ENCODE measurements at regions not wholly inside any gene's neighbourhood (a gene's known extent, or its start where the extent isn't known, plus 50 kb on each side); places are given as distances from the start of the nearest gene placed in this dataset.

- WGBS, 2 donors: 27 to 36% methylated on average over 2 of the region's 2 CpGs
- DNase-seq: no peak
- no peak overlapping the region for H3K27ac ChIP-seq
- no peak for TF ChIP-seq CTCF (IDR thresholded peaks at IDR 0.05)
- TF ChIP-seq POLR2A (IDR thresholded peaks at IDR 0.05): no peak
- intact Hi-C loops (cut with DNase I): no loop called here
- peaks cover 0 to 16% (median 0%) of the 10 kb centered on the region in 3 donors for H3K4me1 ChIP-seq
- H3K36me3 ChIP-seq: no peaks in the 10 kb centered on the region
- H3K27me3 ChIP-seq: no peaks in the 10 kb centered on the region
- H3K4me3 ChIP-seq: no peak overlapping the region
- H3K9me3 ChIP-seq: no peaks in the 10 kb centered on the region
Measured at GRCh38 chr13:72166102-72166650, 299.2 kb upstream of the DACH1 start.

GRCh38 chr13:72165276-72165675, 298.3 kb upstream of the DACH1 start:
- WGBS, 2 donors: 85 to 88% methylated on average over 1 of the region's 1 CpG
- no peak for DNase-seq

GRCh38 chr13:72164811-72165210, 297.8 kb upstream of the DACH1 start:
- Histone ChIP-seq H3K27me3 (no peaks in the 10 kb centered on the region), H3K4me3 (no peak overlapping the region), H3K9me3 (no peaks in the 10 kb centered on the region), H3K4me1 (peaks cover 0 to 16% (median 0%) of the 10 kb centered on the region in 3 donors), H3K27ac (no peak overlapping the region), H3K36me3 (no peaks in the 10 kb centered on the region)
- DNase-seq: no peak
- TF ChIP-seq CTCF (IDR thresholded peaks at IDR 0.05) (no peak), POLR2A (IDR thresholded peaks at IDR 0.05) (no peak)
- WGBS, 2 donors: 56 to 65% methylated on average over 1 of the region's 1 CpG
- intact Hi-C loops (cut with DNase I): no loop called here

More at GRCh38 chr13:72165276-72165675, 298.3 kb upstream of the DACH1 start:
- H3K27ac ChIP-seq: no peak overlapping the region
- no peaks in the 10 kb centered on the region for H3K36me3 ChIP-seq
- H3K9me3 ChIP-seq: no peaks in the 10 kb centered on the region
- intact Hi-C loops (cut with DNase I): no loop called here
- H3K4me3 ChIP-seq: no peak overlapping the region
- no peaks in the 10 kb centered on the region for H3K27me3 ChIP-seq
- peaks cover 0 to 16% (median 0%) of the 10 kb centered on the region in 3 donors for H3K4me1 ChIP-seq
- TF ChIP-seq POLR2A (IDR thresholded peaks at IDR 0.05) (no peak), CTCF (IDR thresholded peaks at IDR 0.05) (no peak)

- TF ChIP-seq POLR2A (IDR thresholded peaks at IDR 0.05): no peak
- TF ChIP-seq CTCF (IDR thresholded peaks at IDR 0.05): no peak
Measured at GRCh38 chr13:72163678-72164077, 296.7 kb upstream of the DACH1 start.

GRCh38 chr13:72160977-72161376, 294.0 kb upstream of the DACH1 start:
- intact Hi-C loops (cut with DNase I): no loop called here
- Histone ChIP-seq H3K9me3 (no peaks in the 10 kb centered on the region), H3K4me1 (peaks cover 0 to 9% (median 0%) of the 10 kb centered on the region in 3 donors), H3K27me3 (no peaks in the 10 kb centered on the region), H3K4me3 (no peak overlapping the region), H3K36me3 (no peaks in the 10 kb centered on the region), H3K27ac (no peak overlapping the region)
- no peak for DNase-seq
- TF ChIP-seq CTCF (IDR thresholded peaks at IDR 0.05): no peak
- no peak for TF ChIP-seq POLR2A (IDR thresholded peaks at IDR 0.05)
- whole genome bisulfite sequencing, 2 donors: 71 to 75% methylated on average over 5 of the region's 5 CpGs

More at GRCh38 chr13:72163678-72164077, 296.7 kb upstream of the DACH1 start:
- no peak for DNase-seq
- intact Hi-C loops (cut with DNase I): no loop called here
- Histone ChIP-seq H3K4me1 (peaks cover 0 to 16% (median 0%) of the 10 kb centered on the region in 3 donors), H3K27ac (no peak overlapping the region), H3K36me3 (no peaks in the 10 kb centered on the region), H3K27me3 (no peaks in the 10 kb centered on the region), H3K9me3 (no peaks in the 10 kb centered on the region), H3K4me3 (no peak overlapping the region)
- 62 to 64% methylated on average over 4 of the region's 4 CpGs for WGBS, 2 donors

Measured in esophagus squamous epithelium (tissue), 5 donors.